ENCODE measurements at regions not wholly inside any gene's neighbourhood (a gene's known extent, or its start where the extent isn't known, plus 50 kb on each side); places are given as distances from the start of the nearest gene placed in this dataset.
"Not testable (repeated sequence)": the region's sequence is repeated elsewhere in the genome, so short reads cannot be mapped to it uniquely, and the experiment has no call there.

- not testable (repeated sequence) for DNase-seq, ATAC-seq
These were observed 166.9 kb downstream of the CWH43 start for GRCh38 chr4:49153011-49153410.

DNA sequence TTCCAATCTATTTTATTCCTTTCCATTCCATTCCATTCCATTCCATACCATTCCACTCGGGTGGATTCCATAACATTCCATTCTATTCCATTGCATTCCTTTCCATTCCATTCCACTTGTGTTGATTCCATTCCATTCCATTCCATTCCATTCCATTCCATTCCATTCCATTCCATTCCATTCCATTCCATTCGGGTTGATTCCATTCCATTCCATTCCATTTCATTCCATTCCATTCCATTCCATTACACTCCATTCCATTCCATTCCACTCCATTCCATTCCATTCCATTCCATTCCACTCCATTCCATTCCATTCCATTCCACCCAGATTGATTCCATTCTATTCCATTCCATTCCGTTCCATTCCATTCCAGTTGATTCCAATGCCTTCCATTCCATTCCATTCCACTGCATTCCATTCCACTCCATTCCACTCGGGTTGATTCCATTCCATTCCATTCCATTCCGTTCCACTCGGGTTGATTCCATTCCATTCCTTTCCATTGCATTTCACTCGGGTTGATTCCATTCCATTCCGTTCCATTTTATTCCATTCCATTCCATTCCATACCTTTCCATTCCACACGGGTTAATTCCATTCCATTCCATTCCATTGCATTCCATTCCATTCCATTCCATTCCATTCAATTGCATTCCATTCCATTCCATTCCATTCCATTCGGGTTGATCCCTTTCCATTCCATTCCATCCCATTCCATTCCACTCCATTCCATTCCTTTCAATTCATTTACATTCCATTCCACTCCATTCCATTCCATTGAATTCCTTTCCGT, 168.4 kb downstream of the CWH43 start:
- peak; percentile 62 for ATAC-seq
- not testable (repeated sequence) for DNase-seq

DNA sequence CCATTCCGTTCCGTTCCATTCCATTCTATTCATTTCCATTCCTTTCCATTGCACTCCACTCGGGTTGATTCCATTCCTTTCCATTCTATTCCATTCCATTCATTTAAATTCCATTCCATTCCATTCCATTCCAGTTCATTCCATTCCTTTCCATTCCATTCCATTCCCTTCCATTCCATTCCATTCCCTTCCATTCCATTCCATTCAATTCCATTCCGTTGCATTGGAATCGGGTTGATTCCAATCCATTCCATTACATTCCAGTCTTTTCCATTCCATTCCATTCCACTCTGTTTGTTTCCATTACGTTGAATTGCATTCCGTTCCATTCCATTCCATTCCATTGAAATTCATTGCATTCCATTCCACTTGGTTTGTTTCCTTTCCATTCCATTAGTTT, 169.2 kb downstream of the CWH43 start:
- not testable (repeated sequence) for DNase-seq, ATAC-seq

- not testable (repeated sequence) for ATAC-seq, DNase-seq
These were observed 170.2 kb downstream of the CWH43 start for GRCh38 chr4:49156309-49156708.

DNA sequence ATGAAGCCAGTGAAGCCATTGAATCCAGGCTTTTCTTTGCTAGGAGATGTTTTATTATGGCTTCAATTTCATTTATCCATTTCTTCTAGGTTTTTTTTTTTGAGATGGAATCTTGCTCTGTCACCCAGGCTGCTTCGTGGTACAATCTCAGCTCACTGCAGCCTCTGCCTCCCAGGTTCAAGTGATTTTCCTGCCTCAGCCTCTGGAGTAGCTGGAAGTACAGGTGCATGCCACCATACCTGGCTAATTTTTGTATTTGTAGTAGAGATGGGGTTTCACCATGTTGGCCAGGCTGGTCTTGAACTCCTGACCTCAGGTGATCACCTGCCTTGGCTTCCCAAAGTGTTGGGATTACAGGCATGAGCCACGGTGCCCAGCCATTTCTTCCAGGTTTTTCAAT, 171.6 kb downstream of the CWH43 start:
- ATAC-seq, DNase-seq: not testable (repeated sequence)

GRCh38 chr4:49161111-49161541, 175.1 kb downstream of the CWH43 start:
- DNase-seq, ATAC-seq: not testable (repeated sequence)

DNA sequence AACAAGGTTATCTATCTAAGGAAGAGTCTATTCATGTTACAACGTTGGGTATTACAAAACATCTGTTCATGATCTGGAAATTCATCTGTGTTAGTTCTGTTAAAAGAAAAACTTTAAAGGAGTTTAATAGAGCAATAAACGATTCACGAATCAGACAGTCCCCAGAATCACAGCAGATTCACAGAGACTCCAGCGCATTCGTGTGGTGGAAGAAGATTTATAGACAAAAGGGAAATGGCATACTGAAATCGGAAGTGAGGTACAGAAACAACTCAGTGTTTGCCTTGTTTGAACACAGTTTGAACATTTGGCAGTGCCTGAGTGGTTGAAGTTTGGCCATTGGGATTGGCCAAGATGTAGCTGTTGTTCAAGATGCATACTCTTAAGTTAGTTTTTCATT, 178.8 kb downstream of the CWH43 start:
- DNase-seq, ATAC-seq: not testable (repeated sequence)

- not testable (repeated sequence) for ATAC-seq, DNase-seq
These were observed 191.8 kb downstream of the CWH43 start for GRCh38 chr4:49177847-49178246.

GRCh38 chr4:49181088-49181487, 195.0 kb downstream of the CWH43 start:
- DNase-seq, ATAC-seq: not testable (repeated sequence)

- not testable (repeated sequence) for ATAC-seq, DNase-seq
These were observed 225.5 kb downstream of the CWH43 start for GRCh38 chr4:49211396-49212194.

- ATAC-seq, DNase-seq: not testable (repeated sequence)
These were observed 227.2 kb downstream of the CWH43 start for GRCh38 chr4:49213250-49213649.

GRCh38 chr4:49213750-49214149, 227.7 kb downstream of the CWH43 start:
- not testable (repeated sequence) for DNase-seq, ATAC-seq

DNA sequence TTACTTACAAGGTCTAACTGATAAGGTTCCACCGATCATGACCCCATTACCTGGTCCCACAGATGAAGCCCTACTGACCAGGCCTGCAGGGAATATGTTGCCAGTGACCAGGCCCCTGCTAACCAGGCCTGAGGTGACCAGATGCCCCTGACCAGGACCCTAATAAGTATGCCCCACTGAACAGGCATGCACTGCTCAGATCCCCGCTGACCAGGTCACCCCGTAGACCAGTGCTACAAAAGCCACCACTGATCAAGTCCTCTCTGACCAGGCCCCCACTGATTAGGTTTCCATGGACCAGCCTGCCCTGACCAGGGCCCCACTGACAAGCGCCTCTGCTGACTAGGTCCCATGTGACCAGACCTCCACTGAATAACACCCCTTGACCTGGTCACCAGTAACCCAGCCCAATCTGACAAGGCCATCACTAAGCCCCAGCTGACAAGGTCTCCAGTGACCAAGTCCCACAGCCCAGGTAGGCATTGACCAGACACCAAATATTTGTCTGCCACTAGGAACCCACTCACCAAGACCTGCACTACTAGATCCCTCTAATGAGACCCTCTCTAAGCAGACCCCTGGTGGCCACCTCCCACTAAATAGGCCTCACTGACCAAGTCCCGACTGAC, 228.5 kb downstream of the CWH43 start:
- not testable (repeated sequence) for ATAC-seq

GRCh38 chr4:49215082-49215479, 229.0 kb downstream of the CWH43 start:
- not testable (repeated sequence) for DNase-seq, ATAC-seq

More for the DNA sequence above, 228.5 kb downstream of the CWH43 start:
- not testable (repeated sequence) for DNase-seq

GRCh38 chr4:49216606-49217005, 230.5 kb downstream of the CWH43 start:
- DNase-seq, ATAC-seq: not testable (repeated sequence)

DNA sequence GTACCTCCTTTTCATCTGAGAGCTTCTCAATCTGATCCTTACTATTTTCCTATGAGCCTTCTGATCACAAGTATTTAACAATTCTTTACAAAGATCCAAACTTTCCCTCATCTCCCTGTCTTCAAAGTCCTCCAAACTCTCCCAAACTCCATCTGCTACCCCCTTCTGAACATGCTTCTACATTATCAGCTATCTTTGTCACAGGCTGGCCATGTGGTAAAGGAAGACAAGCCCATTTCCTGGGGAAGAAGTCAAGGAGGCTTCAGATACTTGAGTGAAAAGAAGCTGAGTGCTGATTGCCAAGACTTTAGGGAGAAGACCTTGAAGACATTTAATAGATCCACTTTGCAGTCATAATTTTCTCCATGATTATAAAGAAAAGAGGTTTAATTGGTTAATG, 231.4 kb downstream of the CWH43 start:
- no peak for ATAC-seq
- DNase-seq, result no peak

DNA sequence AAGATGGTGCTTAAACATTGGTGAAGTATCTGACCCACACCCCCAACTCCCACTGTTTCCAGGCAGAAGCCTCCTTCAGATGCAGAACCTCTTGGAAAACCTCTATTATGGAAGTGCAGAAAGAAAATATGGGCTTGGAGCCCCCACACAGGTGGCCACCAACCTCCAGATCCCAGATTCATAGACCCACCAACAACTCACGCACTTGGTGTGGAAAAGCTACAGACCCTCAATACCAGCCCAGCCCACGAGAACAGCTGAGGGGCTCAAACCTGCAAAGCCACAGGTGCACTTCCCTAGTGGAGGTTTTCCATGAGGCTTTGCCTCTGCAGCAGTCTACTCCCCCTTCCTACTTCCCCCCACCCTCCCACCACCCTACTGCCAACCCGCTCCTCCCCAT, 232.0 kb downstream of the CWH43 start:
- DNase-seq, ATAC-seq: not testable (repeated sequence)

DNA sequence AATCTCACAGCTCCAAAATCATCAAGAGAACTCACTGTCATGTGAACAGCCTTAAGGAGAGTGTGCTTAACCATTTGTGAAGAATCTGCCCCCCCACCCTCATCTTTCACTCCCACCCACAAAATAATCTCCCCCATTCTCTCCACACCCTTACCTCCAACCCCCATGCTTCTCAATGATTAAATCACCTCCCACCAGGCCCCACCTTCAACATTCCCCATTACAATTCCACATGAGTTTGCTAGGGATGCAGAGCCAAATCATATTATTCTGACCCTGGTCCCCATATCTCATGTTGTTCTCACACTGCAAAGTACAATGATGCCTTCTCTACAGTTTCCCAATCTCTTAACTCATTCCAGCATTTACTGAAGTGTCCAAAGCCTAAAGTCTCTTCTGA, 232.9 kb downstream of the CWH43 start:
- not testable (repeated sequence) for DNase-seq, ATAC-seq

GRCh38 chr4:49219489-49220225, 233.6 kb downstream of the CWH43 start:
- not testable (repeated sequence) for DNase-seq, ATAC-seq

DNA sequence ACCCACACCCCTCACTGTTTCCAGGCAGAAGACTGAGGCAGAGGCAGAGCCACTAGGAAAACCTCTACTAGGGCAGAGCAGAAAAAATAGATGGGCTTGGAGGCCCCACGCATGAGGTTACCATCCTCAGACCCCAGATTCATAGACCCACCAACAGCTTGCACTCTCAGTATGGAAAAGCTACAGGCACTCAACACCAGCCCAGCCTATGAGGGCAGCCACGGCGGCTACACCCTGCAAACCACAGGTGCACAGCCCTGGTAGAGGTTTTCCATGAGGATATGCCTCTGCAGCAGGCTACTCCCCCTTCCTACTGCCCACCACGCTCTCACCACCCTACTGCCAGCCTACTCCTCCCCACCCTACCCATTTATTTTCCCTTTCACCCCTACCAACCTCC, 235.1 kb downstream of the CWH43 start:
- DNase-seq (no peak), ATAC-seq (no peak)

GRCh38 chr4:49222810-49223209, 236.7 kb downstream of the CWH43 start:
- ATAC-seq, DNase-seq: not testable (repeated sequence)

Data from stimulated activated naive CD8-positive, alpha-beta T cell treated with anti-CD3 and anti-CD28 coated beads, Interleukin-15, Interleukin-2, amounts not matched to agents 100 U/mL and 50 U/mL, for 24 hours (primary cell).